Testis (tissue), 2 donors: ENCODE measurements at regions not wholly inside any gene's neighbourhood (a gene's known extent, or its start where the extent isn't known, plus 50 kb on each side); places are given as distances from the start of the nearest gene placed in this dataset.

ENCODE experiments used
- POLR2A ChIP-seq: fragments of 450-650 bp; IDR thresholded peaks from one replicate; pipeline ENCODE4 v1.6.1; 2017; ENCODE audit warnings: antibody characterized with exemption, mild to moderate bottlenecking, moderate library complexity
- TF ChIP-seq, protein P1 (sequence below), 3 experiments: fragments of 450-650 bp in 2 of 3; fragments of 200-600 bp in 1 of 3; sonication (generic) in 1 of 3; IDR thresholded peaks; one replicate each; pipeline ENCODE4 v1.5.1; 2016 to 2019; ENCODE audit warnings: antibody characterized with exemption in 3 of 3, mild to moderate bottlenecking in 2 of 3, moderate library complexity in 1 of 3

GRCh38 chr14:101050901-101051490, 147.5 kb upstream of the RTL1 start:
- TF ChIP-seq POLR2A, result no peak
- TF ChIP-seq, protein P1, sequence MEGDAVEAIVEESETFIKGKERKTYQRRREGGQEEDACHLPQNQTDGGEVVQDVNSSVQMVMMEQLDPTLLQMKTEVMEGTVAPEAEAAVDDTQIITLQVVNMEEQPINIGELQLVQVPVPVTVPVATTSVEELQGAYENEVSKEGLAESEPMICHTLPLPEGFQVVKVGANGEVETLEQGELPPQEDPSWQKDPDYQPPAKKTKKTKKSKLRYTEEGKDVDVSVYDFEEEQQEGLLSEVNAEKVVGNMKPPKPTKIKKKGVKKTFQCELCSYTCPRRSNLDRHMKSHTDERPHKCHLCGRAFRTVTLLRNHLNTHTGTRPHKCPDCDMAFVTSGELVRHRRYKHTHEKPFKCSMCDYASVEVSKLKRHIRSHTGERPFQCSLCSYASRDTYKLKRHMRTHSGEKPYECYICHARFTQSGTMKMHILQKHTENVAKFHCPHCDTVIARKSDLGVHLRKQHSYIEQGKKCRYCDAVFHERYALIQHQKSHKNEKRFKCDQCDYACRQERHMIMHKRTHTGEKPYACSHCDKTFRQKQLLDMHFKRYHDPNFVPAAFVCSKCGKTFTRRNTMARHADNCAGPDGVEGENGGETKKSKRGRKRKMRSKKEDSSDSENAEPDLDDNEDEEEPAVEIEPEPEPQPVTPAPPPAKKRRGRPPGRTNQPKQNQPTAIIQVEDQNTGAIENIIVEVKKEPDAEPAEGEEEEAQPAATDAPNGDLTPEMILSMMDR (IDR thresholded peaks at IDR 0.05), result no peak
